ENCODE measurements at regions not wholly inside any gene's neighbourhood (a gene's known extent, or its start where the extent isn't known, plus 50 kb on each side); places are given as distances from the start of the nearest gene placed in this dataset.
"Not testable (repeated sequence)": the region's sequence is repeated elsewhere in the genome, so short reads cannot be mapped to it uniquely, and the experiment has no call there.

GRCh38 chr13:90064226-90064625 lies 1283.3 kb upstream of the MIR17HG start:
- TF ChIP-seq EZH2 (IDR thresholded peaks at IDR 0.05; ENCODE audit: low read depth, unreplicated experiment); CTCF (conservative IDR thresholded peaks at IDR 0.05; ENCODE audit: low read depth in 2 of 2); POLR2AphosphoS5 (IDR thresholded peaks at IDR 0.05; ENCODE audit: low read depth); EZH2phosphoT487 (IDR thresholded peaks at IDR 0.05; ENCODE audit: unreplicated experiment); CREB1 (CRISPR knock-in tag; IDR thresholded peaks at IDR 0.05; ENCODE audit: low read depth); ETS1 (IDR thresholded peaks at IDR 0.05); JUNB (IDR thresholded peaks at IDR 0.05; ENCODE audit: unreplicated experiment); STAT1 (IDR thresholded peaks at IDR 0.05; ENCODE audit: unreplicated experiment): not testable (repeated sequence)
- TF ChIP-seq, protein P1, sequence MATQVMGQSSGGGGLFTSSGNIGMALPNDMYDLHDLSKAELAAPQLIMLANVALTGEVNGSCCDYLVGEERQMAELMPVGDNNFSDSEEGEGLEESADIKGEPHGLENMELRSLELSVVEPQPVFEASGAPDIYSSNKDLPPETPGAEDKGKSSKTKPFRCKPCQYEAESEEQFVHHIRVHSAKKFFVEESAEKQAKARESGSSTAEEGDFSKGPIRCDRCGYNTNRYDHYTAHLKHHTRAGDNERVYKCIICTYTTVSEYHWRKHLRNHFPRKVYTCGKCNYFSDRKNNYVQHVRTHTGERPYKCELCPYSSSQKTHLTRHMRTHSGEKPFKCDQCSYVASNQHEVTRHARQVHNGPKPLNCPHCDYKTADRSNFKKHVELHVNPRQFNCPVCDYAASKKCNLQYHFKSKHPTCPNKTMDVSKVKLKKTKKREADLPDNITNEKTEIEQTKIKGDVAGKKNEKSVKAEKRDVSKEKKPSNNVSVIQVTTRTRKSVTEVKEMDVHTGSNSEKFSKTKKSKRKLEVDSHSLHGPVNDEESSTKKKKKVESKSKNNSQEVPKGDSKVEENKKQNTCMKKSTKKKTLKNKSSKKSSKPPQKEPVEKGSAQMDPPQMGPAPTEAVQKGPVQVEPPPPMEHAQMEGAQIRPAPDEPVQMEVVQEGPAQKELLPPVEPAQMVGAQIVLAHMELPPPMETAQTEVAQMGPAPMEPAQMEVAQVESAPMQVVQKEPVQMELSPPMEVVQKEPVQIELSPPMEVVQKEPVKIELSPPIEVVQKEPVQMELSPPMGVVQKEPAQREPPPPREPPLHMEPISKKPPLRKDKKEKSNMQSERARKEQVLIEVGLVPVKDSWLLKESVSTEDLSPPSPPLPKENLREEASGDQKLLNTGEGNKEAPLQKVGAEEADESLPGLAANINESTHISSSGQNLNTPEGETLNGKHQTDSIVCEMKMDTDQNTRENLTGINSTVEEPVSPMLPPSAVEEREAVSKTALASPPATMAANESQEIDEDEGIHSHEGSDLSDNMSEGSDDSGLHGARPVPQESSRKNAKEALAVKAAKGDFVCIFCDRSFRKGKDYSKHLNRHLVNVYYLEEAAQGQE (IDR thresholded peaks at IDR 0.05; ENCODE audit: unreplicated experiment), result not testable (repeated sequence)

Measured in GM23338 (cell line).